ENCODE measurements at regions not wholly inside any gene's neighbourhood (a gene's known extent, or its start where the extent isn't known, plus 50 kb on each side); places are given as distances from the start of the nearest gene placed in this dataset.

GRCh38 chrX:95059909-95060308 is 1385.9 kb downstream of the FAM133A start:
- in situ Hi-C loops (cut with HindIII; ENCODE audit: low sequenced_read_pairs) = no loop called here
- H3K4me3 ChIP-seq (ENCODE audit: low read depth, low read length) = no peak overlapping the region
- no peak for DNase-seq (ENCODE audit: low read depth, low spot score)
- TF ChIP-seq CTCF (IDR thresholded peaks at IDR 0.05; ENCODE audit: low read depth, low read length) = no peak

GRCh38 chrX:95063554-95063953 is 1389.5 kb downstream of the FAM133A start:
- no peak for TF ChIP-seq CTCF (IDR thresholded peaks at IDR 0.05; ENCODE audit: low read depth, low read length)
- in situ Hi-C loops (cut with HindIII; ENCODE audit: low sequenced_read_pairs) = no loop called here
- DNase-seq (ENCODE audit: low read depth, low spot score) = peak; percentile 50
- no peak overlapping the region for H3K4me3 ChIP-seq (ENCODE audit: low read depth, low read length)

- in situ Hi-C loops (cut with HindIII; ENCODE audit: low sequenced_read_pairs) = no loop called here
- no peak overlapping the region for H3K4me3 ChIP-seq (ENCODE audit: low read depth, low read length)
- no peak for DNase-seq (ENCODE audit: low read depth, low spot score)
- TF ChIP-seq CTCF (IDR thresholded peaks at IDR 0.05; ENCODE audit: low read depth, low read length) = no peak
Observed at GRCh38 chrX:95065151-95065550, 1391.1 kb downstream of the FAM133A start.

- no peak overlapping the region for H3K4me3 ChIP-seq (ENCODE audit: low read depth, low read length)
- peak; percentile 31 for TF ChIP-seq CTCF (IDR thresholded peaks at IDR 0.05; ENCODE audit: low read depth, low read length)
- in situ Hi-C loops (cut with HindIII; ENCODE audit: low sequenced_read_pairs) = no loop called here
- no peak for DNase-seq (ENCODE audit: low read depth, low spot score)
Observed at GRCh38 chrX:95071052-95071451, 1397.0 kb downstream of the FAM133A start.

- TF ChIP-seq CTCF (IDR thresholded peaks at IDR 0.05; ENCODE audit: low read depth, low read length) = no peak
- no peak overlapping the region for H3K4me3 ChIP-seq (ENCODE audit: low read depth, low read length)
- DNase-seq (ENCODE audit: low read depth, low spot score) = no peak
- in situ Hi-C loops (cut with HindIII; ENCODE audit: low sequenced_read_pairs) = no loop called here
Observed at GRCh38 chrX:95071621-95072020, 1397.6 kb downstream of the FAM133A start.

- in situ Hi-C loops (cut with HindIII; ENCODE audit: low sequenced_read_pairs) = no loop called here
Observed at GRCh38 chrX:95076449-95076848, 1402.4 kb downstream of the FAM133A start.

More at GRCh38 chrX:95076449-95076848, 1402.4 kb downstream of the FAM133A start:
- DNase-seq (ENCODE audit: low read depth, low spot score) = peak; percentile 58
- peak; percentile 62 for TF ChIP-seq CTCF (IDR thresholded peaks at IDR 0.05; ENCODE audit: low read depth, low read length)
- H3K4me3 ChIP-seq (ENCODE audit: low read depth, low read length) = no peak overlapping the region

Measured in astrocyte of the spinal cord (primary cell).